ENCODE measurements at regions not wholly inside any gene's neighbourhood (a gene's known extent, or its start where the extent isn't known, plus 50 kb on each side); places are given as distances from the start of the nearest gene placed in this dataset.

- TF ChIP-seq CTCF (conservative IDR thresholded peaks at IDR 0.05) = no peak
- no peak for TF ChIP-seq EZH2 (IDR thresholded peaks at IDR 0.05; ENCODE audit: low read depth)
Measured at GRCh38 chr13:106649495-106649894, 81.6 kb upstream of the ARGLU1 start.
